HEK293 (cell line): ENCODE measurements at regions not wholly inside any gene's neighbourhood (a gene's known extent, or its start where the extent isn't known, plus 50 kb on each side); places are given as distances from the start of the nearest gene placed in this dataset.

Experiments
- MEIS1 ChIP-seq: sonication (generic); formaldehyde crosslinking; IDR thresholded peaks from 2 replicates; pipeline ENCODE4 v1.8.1; 2022; ENCODE audit warnings: missing genetic modification reagents, mild to moderate bottlenecking, borderline replicate concordance
- ZBTB7A ChIP-seq: fragments of 450-650 bp; formaldehyde crosslinking; IDR thresholded peaks from 2 replicates; pipeline ENCODE4 v1.5.1; 2016; ENCODE audit warnings: low read depth, missing biosample characterization, missing genetic modification characterization
- ZFP69B ChIP-seq: fragments of 450-650 bp; formaldehyde crosslinking; IDR thresholded peaks from 2 replicates; pipeline ENCODE4 v1.5.1; 2016; ENCODE audit warnings: missing biosample characterization, missing genetic modification characterization
- ZNF174 ChIP-seq: fragments of 450-650 bp; formaldehyde crosslinking; IDR thresholded peaks from 2 replicates; pipeline ENCODE4 v1.5.0; 2017; ENCODE audit warnings: missing biosample characterization, mild to moderate bottlenecking, missing genetic modification characterization
- ZNF24 ChIP-seq: fragments of 450-650 bp; formaldehyde crosslinking; IDR thresholded peaks from 2 replicates; pipeline ENCODE4 v1.5.1; 2016; ENCODE audit warnings: missing biosample characterization, missing genetic modification characterization
- ZNF416 ChIP-seq: fragments of 450-650 bp; formaldehyde crosslinking; IDR thresholded peaks from 2 replicates; pipeline ENCODE4 v1.5.1; 2016; ENCODE audit warnings: missing biosample characterization, missing genetic modification characterization
- ZNF521 ChIP-seq: fragments of 450-650 bp; formaldehyde crosslinking; IDR thresholded peaks from 2 replicates; pipeline ENCODE4 v1.5.1; 2017; ENCODE audit warnings: missing biosample characterization, mild to moderate bottlenecking, missing genetic modification characterization
- ZNF677 ChIP-seq: fragments of 450-650 bp; IDR thresholded peaks from 2 replicates; pipeline ENCODE4 v1.5.0; 2018; ENCODE audit warnings: missing biosample characterization, mild to moderate bottlenecking, missing genetic modification characterization, moderate library complexity
- ZNF785 ChIP-seq: fragments of 450-650 bp; formaldehyde crosslinking; IDR thresholded peaks from 2 replicates; pipeline ENCODE4 v1.5.1; 2016; ENCODE audit warnings: missing biosample characterization, missing genetic modification characterization
- TF ChIP-seq, protein P1 (sequence below): fragments of 450-650 bp; formaldehyde crosslinking; IDR thresholded peaks from 2 replicates; pipeline ENCODE4 v1.5.1; 2016; ENCODE audit warnings: missing biosample characterization, missing genetic modification characterization
- TF ChIP-seq, protein P2 (sequence below): fragments of 450-650 bp; IDR thresholded peaks from 2 replicates; pipeline ENCODE4 v1.5.1; 2018; ENCODE audit warnings: missing biosample characterization, mild to moderate bottlenecking, missing genetic modification characterization
- TF ChIP-seq, protein P3 (sequence below): fragments of 450-650 bp; formaldehyde crosslinking; IDR thresholded peaks from 2 replicates; pipeline ENCODE4 v1.5.1; 2016; ENCODE audit warnings: missing biosample characterization, missing genetic modification characterization, low read depth
- TF ChIP-seq, protein P4 (sequence below): fragments of 450-650 bp; formaldehyde crosslinking; IDR thresholded peaks from 2 replicates; pipeline ENCODE4 v1.5.1; 2016; ENCODE audit warnings: missing biosample characterization, missing genetic modification characterization, low read depth
- TF ChIP-seq, protein P5 (sequence below): fragments of 450-650 bp; formaldehyde crosslinking; optimal IDR thresholded peaks from 2 replicates; pipeline ENCODE3; 2016; ENCODE audit warnings: missing biosample characterization, mild to moderate bottlenecking, missing genetic modification characterization

DNA sequence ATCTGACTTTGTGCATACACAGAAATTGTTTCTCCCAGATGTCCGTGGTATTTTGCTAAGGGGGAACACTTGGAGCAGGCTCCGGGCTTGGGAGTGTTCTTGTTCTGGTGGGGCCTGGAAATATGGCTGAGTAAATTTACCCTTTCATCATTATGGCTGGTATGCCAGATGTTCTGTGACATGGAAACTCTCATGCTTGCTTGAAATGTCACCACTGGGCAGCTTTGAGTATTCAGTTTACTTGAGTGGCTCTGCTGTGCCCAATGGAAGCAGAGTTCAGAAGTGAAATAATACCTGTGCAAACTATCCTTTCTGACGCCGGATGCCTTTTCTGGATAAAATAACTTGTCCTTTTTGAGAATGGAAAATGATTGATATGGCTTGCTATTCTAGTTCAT is 283.6 kb upstream of the TPM1 start:
- TF ChIP-seq, protein P1, sequence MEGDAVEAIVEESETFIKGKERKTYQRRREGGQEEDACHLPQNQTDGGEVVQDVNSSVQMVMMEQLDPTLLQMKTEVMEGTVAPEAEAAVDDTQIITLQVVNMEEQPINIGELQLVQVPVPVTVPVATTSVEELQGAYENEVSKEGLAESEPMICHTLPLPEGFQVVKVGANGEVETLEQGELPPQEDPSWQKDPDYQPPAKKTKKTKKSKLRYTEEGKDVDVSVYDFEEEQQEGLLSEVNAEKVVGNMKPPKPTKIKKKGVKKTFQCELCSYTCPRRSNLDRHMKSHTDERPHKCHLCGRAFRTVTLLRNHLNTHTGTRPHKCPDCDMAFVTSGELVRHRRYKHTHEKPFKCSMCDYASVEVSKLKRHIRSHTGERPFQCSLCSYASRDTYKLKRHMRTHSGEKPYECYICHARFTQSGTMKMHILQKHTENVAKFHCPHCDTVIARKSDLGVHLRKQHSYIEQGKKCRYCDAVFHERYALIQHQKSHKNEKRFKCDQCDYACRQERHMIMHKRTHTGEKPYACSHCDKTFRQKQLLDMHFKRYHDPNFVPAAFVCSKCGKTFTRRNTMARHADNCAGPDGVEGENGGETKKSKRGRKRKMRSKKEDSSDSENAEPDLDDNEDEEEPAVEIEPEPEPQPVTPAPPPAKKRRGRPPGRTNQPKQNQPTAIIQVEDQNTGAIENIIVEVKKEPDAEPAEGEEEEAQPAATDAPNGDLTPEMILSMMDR (tag by site-specific recombination) = no peak
- TF ChIP-seq, protein P2, sequence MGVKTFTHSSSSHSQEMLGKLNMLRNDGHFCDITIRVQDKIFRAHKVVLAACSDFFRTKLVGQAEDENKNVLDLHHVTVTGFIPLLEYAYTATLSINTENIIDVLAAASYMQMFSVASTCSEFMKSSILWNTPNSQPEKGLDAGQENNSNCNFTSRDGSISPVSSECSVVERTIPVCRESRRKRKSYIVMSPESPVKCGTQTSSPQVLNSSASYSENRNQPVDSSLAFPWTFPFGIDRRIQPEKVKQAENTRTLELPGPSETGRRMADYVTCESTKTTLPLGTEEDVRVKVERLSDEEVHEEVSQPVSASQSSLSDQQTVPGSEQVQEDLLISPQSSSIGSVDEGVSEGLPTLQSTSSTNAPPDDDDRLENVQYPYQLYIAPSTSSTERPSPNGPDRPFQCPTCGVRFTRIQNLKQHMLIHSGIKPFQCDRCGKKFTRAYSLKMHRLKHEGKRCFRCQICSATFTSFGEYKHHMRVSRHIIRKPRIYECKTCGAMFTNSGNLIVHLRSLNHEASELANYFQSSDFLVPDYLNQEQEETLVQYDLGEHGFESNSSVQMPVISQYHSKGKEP (tag by site-specific recombination) = no peak
- TF ChIP-seq, protein P3, sequence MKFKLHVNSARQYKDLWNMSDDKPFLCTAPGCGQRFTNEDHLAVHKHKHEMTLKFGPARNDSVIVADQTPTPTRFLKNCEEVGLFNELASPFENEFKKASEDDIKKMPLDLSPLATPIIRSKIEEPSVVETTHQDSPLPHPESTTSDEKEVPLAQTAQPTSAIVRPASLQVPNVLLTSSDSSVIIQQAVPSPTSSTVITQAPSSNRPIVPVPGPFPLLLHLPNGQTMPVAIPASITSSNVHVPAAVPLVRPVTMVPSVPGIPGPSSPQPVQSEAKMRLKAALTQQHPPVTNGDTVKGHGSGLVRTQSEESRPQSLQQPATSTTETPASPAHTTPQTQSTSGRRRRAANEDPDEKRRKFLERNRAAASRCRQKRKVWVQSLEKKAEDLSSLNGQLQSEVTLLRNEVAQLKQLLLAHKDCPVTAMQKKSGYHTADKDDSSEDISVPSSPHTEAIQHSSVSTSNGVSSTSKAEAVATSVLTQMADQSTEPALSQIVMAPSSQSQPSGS (tag by site-specific recombination) = no peak
- TF ChIP-seq ZNF521 (tag by site-specific recombination) = no peak
- TF ChIP-seq MEIS1 (CRISPR knock-in tag) = no peak
- no peak for TF ChIP-seq ZFP69B (tag by site-specific recombination)
- no peak for TF ChIP-seq ZBTB7A (tag by site-specific recombination)
- TF ChIP-seq, protein P4, sequence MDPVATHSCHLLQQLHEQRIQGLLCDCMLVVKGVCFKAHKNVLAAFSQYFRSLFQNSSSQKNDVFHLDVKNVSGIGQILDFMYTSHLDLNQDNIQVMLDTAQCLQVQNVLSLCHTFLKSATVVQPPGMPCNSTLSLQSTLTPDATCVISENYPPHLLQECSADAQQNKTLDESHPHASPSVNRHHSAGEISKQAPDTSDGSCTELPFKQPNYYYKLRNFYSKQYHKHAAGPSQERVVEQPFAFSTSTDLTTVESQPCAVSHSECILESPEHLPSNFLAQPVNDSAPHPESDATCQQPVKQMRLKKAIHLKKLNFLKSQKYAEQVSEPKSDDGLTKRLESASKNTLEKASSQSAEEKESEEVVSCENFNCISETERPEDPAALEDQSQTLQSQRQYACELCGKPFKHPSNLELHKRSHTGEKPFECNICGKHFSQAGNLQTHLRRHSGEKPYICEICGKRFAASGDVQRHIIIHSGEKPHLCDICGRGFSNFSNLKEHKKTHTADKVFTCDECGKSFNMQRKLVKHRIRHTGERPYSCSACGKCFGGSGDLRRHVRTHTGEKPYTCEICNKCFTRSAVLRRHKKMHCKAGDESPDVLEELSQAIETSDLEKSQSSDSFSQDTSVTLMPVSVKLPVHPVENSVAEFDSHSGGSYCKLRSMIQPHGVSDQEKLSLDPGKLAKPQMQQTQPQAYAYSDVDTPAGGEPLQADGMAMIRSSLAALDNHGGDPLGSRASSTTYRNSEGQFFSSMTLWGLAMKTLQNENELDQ = no peak
- no peak for TF ChIP-seq ZNF785 (tag by site-specific recombination)
- no peak for TF ChIP-seq ZNF24 (tag by site-specific recombination)
- TF ChIP-seq ZNF677 (tag by site-specific recombination) = no peak
- no peak for TF ChIP-seq ZNF416 (tag by site-specific recombination)
- TF ChIP-seq, protein P5, sequence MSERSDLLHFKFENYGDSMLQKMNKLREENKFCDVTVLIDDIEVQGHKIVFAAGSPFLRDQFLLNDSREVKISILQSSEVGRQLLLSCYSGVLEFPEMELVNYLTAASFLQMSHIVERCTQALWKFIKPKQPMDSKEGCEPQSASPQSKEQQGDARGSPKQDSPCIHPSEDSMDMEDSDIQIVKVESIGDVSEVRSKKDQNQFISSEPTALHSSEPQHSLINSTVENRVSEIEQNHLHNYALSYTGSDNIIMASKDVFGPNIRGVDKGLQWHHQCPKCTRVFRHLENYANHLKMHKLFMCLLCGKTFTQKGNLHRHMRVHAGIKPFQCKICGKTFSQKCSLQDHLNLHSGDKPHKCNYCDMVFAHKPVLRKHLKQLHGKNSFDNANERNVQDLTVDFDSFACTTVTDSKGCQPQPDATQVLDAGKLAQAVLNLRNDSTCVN = no peak
- TF ChIP-seq ZNF174 (tag by site-specific recombination) = no peak
